SH-SY5Y (cell line): ENCODE measurements at regions not wholly inside any gene's neighbourhood (a gene's known extent, or its start where the extent isn't known, plus 50 kb on each side); places are given as distances from the start of the nearest gene placed in this dataset.

Experiments
- GATA2 ChIP-seq: IDR thresholded peaks from 2 replicates; pipeline ENCODE4 v1.6.1; 2011; ENCODE audit warnings: mild to moderate bottlenecking, low read depth, low read length
- GATA3 ChIP-seq: IDR thresholded peaks from 2 replicates; pipeline ENCODE4 v1.6.1; 2011; ENCODE audit warnings: low read depth, mild to moderate bottlenecking, low read length, moderate library complexity

GRCh38 chr2:20144196-20144595 is 80.7 kb downstream of the SDC1 start:
- TF ChIP-seq GATA2 = no peak
- TF ChIP-seq GATA3 = no peak
